Neuronal stem cell (in vitro differentiated cells): ENCODE measurements at regions not wholly inside any gene's neighbourhood (a gene's known extent, or its start where the extent isn't known, plus 50 kb on each side); places are given as distances from the start of the nearest gene placed in this dataset.
A peak's percentile ranks its signal among the peaks of the same experiment; 100 is the strongest.
"Not testable (repeated sequence)": the region's sequence is repeated elsewhere in the genome, so short reads cannot be mapped to it uniquely, and the experiment has no call there.

Source experiments
- DNase-seq: peaks from one replicate; pipeline ENCODE4 v3.0.0-alpha.2; 2013; ENCODE audit warnings: low spot score
- H2AFZ ChIP-seq: one replicate; pipeline ENCODE4 v1.6.1; 2013; ENCODE audit warnings: mild to moderate bottlenecking, low read length, inconsistent platforms
- H2AK5ac ChIP-seq: 2 replicates; pipeline ENCODE4 v1.6.1; 2013; ENCODE audit warnings: low read depth, mild to moderate bottlenecking, inconsistent platforms, low read length, moderate library complexity, mixed read lengths
- H2BK120ac ChIP-seq: 2 replicates; pipeline ENCODE4 v1.6.1; 2013; ENCODE audit warnings: low read depth, mild to moderate bottlenecking, inconsistent platforms, low read length, moderate library complexity, mixed read lengths
- H2BK12ac ChIP-seq: one replicate; pipeline ENCODE4 v1.6.1; 2013; ENCODE audit warnings: low read length, inconsistent platforms
- H2BK15ac ChIP-seq: 2 replicates; pipeline ENCODE4 v1.6.1; 2013; ENCODE audit warnings: mild to moderate bottlenecking, low read length, inconsistent platforms, mixed read lengths
- H2BK5ac ChIP-seq: one replicate; pipeline ENCODE4 v1.6.1; 2013; ENCODE audit warnings: inconsistent platforms, mild to moderate bottlenecking, low read length, moderate library complexity
- H3K14ac ChIP-seq: one replicate; pipeline ENCODE4 v1.6.1; 2013; ENCODE audit warnings: low read length, inconsistent platforms
- H3K18ac ChIP-seq: 2 replicates; pipeline ENCODE4 v1.6.1; 2013; ENCODE audit warnings: low read length, inconsistent platforms
- H3K23ac ChIP-seq: 2 replicates; pipeline ENCODE4 v1.6.1; 2013; ENCODE audit warnings: low read depth, mild to moderate bottlenecking, mixed read lengths, low read length, inconsistent platforms; ENCODE audit not compliant: poor library complexity
- H3K27ac ChIP-seq: replicated peaks from 3 replicates; pipeline ENCODE4 v1.5.1; 2013; ENCODE audit warnings: low read length, inconsistent platforms
- H3K27me3 ChIP-seq, 3 experiments: 2 replicates each; pipeline ENCODE4 v1.6.1; 2013; ENCODE audit warnings: low read length in 3 of 3, mild to moderate bottlenecking in 2 of 3, inconsistent platforms in 1 of 3, low read depth in 1 of 3, mixed read lengths in 1 of 3, moderate library complexity in 1 of 3; ENCODE audit not compliant: control insufficient read depth in 3 of 3, insufficient read depth in 3 of 3
- H3K36me3 ChIP-seq, 2 donors: replicated peaks in 1 of 2; 2 replicates each; pipeline ENCODE4 v1.6.1; 2013; ENCODE audit warnings: low read length in 2 of 2; ENCODE audit not compliant: control insufficient read depth in 2 of 2, insufficient read depth in 2 of 2
- H3K4ac ChIP-seq: 2 replicates; pipeline ENCODE4 v1.6.1; 2013; ENCODE audit warnings: inconsistent platforms, mild to moderate bottlenecking, low read length, moderate library complexity
- H3K4me1 ChIP-seq, 2 donors: 1 replicate in 1 of 2; 2 replicates in 1 of 2; pipeline ENCODE4 v1.6.1; 2013; ENCODE audit warnings: low read length in 2 of 2, low read depth in 1 of 2; ENCODE audit not compliant: control insufficient read depth in 2 of 2, insufficient read depth in 1 of 2
- H3K4me2 ChIP-seq: one replicate; pipeline ENCODE4 v1.6.1; 2013; ENCODE audit warnings: mild to moderate bottlenecking, low read length, inconsistent platforms; ENCODE audit not compliant: insufficient read depth, poor library complexity, severe bottlenecking
- H3K4me3 ChIP-seq, 2 donors: 2 replicates each; pipeline ENCODE4 v1.5.1; 2013; ENCODE audit warnings: low read length in 2 of 2, mild to moderate bottlenecking in 2 of 2, inconsistent platforms in 1 of 2, moderate library complexity in 1 of 2
- H3K79me1 ChIP-seq: one replicate; pipeline ENCODE4 v1.6.1; 2013; ENCODE audit warnings: low read depth, mild to moderate bottlenecking, inconsistent platforms, low read length, moderate library complexity
- H3K9ac ChIP-seq: one replicate; pipeline ENCODE4 v1.6.1; 2013; ENCODE audit warnings: mild to moderate bottlenecking, low read depth, low read length, inconsistent platforms; ENCODE audit not compliant: poor library complexity
- H3K9me3 ChIP-seq, 2 donors: replicated peaks in 1 of 2; 2 replicates each; pipeline versions ENCODE3 to v1.6.1; 2013; ENCODE audit warnings: low read length in 2 of 2, mild to moderate bottlenecking in 2 of 2, inconsistent platforms in 1 of 2, low read depth in 1 of 2, mixed read lengths in 1 of 2, moderate library complexity in 1 of 2; ENCODE audit not compliant: control insufficient read depth in 2 of 2, insufficient read depth in 1 of 2
- H4K8ac ChIP-seq: one replicate; pipeline ENCODE4 v1.6.1; 2013; ENCODE audit warnings: low read depth, mild to moderate bottlenecking, inconsistent platforms, low read length, moderate library complexity
- H4K91ac ChIP-seq: one replicate; pipeline ENCODE4 v1.6.1; 2013; ENCODE audit warnings: low read length, low read depth, mild to moderate bottlenecking, inconsistent platforms; ENCODE audit not compliant: poor library complexity
- WGBS, 2 donors: extraction: QIAGEN DNeasy Blood & Tissue Kit; methylation state at CpG; one replicate each; pipeline ENCODE4 v1.1.7; 2013; ENCODE audit warnings: missing lambda C conversion rate in 2 of 2, mixed read lengths in 1 of 2; ENCODE audit not compliant: insufficient read length in 2 of 2, insufficient replicate concordance in 1 of 2; ENCODE audit errors: extremely low coverage in 2 of 2; 5-methylcytosine and 5-hydroxymethylcytosine counted together

DNA sequence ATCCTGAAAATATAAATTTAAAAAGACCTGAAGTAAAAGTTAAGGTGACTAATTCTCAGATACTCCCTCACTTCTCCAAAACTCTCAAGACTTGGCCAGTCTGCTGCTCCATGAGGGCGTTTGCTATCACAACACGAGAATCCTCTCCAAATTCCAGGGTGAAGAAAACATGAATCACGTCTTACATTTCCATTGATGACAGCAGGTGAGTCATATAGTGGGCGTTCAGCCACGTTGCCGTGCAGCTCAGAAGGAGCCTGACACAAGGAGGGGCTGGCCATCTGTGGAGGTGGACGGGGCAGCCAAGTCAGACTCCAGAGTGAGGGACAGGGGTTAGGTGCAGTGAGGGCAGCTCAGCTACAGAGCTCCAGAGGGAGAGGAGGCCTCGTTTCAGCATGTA lies 555.1 kb upstream of the ADAMTS16 start:
- H3K4ac ChIP-seq: no peak overlapping the region
- DNase-seq: no peak
- H3K9ac ChIP-seq: no peak overlapping the region
- peak overlapping the region; percentile 53 for H3K18ac ChIP-seq
- H3K4me2 ChIP-seq: no peak overlapping the region
- H2BK15ac ChIP-seq: peak overlapping the region; percentile 24
- peak overlapping the region in 1 of 2 donors; percentile 26 for H3K4me3 ChIP-seq
- no peak overlapping the region for H2BK5ac ChIP-seq
- H3K36me3 ChIP-seq: no peaks in the 10 kb centered on the region
- H4K8ac ChIP-seq: no peak overlapping the region
- H2AK5ac ChIP-seq: no peak overlapping the region
- no peaks in the 10 kb centered on the region for H3K27me3 ChIP-seq
- H4K91ac ChIP-seq: no peak overlapping the region
- no peak overlapping the region for H3K27ac ChIP-seq
- H3K9me3 ChIP-seq: peaks cover 0 to 6% of the 10 kb centered on the region in 2 donors
- no peaks in the 10 kb centered on the region for H3K4me1 ChIP-seq
- peak overlapping the region; percentile 8 for H3K23ac ChIP-seq
- H2BK12ac ChIP-seq: no peak overlapping the region
- no CpG with 5 or more reads among the region's 8 CpGs for WGBS, 2 donors
- H2BK120ac ChIP-seq: no peak overlapping the region
- H2AFZ ChIP-seq: no peak overlapping the region
- H3K14ac ChIP-seq: no peak overlapping the region
- no peaks in the 10 kb centered on the region for H3K79me1 ChIP-seq

DNA sequence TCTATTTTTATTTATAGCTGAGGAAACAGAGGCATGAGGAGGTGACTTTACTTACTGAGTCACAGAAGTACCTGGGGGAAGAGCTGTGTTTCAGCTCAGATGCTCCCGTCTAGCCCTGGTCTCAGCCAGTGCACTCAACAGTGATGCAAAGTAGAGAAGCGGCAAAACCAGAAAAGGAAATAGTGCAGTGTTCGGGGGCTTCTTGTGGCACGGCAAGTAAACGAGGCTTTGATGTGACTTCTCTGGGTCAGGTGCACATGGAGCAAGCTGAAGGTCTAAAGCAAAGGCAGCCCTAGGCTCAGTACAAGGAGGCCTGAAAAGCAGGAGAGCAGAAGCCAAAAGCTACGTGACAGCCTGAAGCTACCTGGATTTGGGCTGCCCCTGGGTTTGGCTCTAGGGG lies 526.7 kb upstream of the ADAMTS16 start:
- Histone ChIP-seq H3K36me3 (no peaks in the 10 kb centered on the region), H2BK5ac (no peak overlapping the region), H3K4me2 (no peak overlapping the region), H3K4ac (no peak overlapping the region), H3K79me1 (no peaks in the 10 kb centered on the region), H3K23ac (no peak overlapping the region), H3K9ac (no peak overlapping the region), H4K91ac (no peak overlapping the region), H2AFZ (peak overlapping the region; percentile 9), H2BK12ac (no peak overlapping the region), H4K8ac (no peak overlapping the region), H3K4me1 (no peaks in the 10 kb centered on the region), H3K18ac (no peak overlapping the region), H3K4me3 (no peak overlapping the region), H3K9me3 (peaks cover 2 to 7% of the 10 kb centered on the region in 2 donors), H2BK15ac (no peak overlapping the region), H2AK5ac (no peak overlapping the region), H2BK120ac (no peak overlapping the region), H3K27me3 (no peaks in the 10 kb centered on the region), H3K14ac (no peak overlapping the region), H3K27ac (no peak overlapping the region)
- DNase-seq: no peak
- no CpG with 5 or more reads among the region's 6 CpGs for WGBS, 2 donors

DNA sequence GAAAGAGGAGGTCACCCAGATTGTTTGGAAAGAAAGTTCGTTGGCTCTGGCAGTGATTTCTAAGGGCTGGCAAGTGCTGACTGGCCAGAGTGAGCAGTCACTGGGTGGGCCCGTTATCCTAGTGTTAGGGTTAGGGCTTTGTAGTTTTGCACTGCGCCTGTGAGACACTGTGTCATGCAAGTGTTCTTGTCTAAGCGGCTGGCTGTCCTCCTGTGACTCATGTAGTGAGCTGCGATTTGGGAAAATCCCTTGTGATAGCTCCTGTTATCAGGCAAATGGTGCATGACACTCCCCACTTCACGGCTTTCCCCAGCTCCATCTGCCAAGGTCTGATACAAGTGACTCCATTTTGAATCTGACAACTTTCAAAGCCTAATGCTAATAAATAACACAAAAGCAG lies 526.0 kb upstream of the ADAMTS16 start:
- Histone ChIP-seq H2BK15ac (no peak overlapping the region), H3K36me3 (no peaks in the 10 kb centered on the region), H3K23ac (no peak overlapping the region), H3K4me2 (no peak overlapping the region), H2AFZ (peak overlapping the region; percentile 9), H3K14ac (no peak overlapping the region), H3K27me3 (no peaks in the 10 kb centered on the region), H4K8ac (no peak overlapping the region), H2AK5ac (no peak overlapping the region), H4K91ac (no peak overlapping the region), H3K79me1 (no peaks in the 10 kb centered on the region), H3K18ac (no peak overlapping the region), H3K9me3 (peaks cover 2 to 3% of the 10 kb centered on the region in 2 donors), H2BK5ac (no peak overlapping the region), H3K4me3 (peak overlapping the region in 1 of 2 donors; percentile 4), H3K27ac (no peak overlapping the region), H3K4ac (no peak overlapping the region), H3K4me1 (no peaks in the 10 kb centered on the region), H2BK120ac (no peak overlapping the region), H3K9ac (no peak overlapping the region), H2BK12ac (no peak overlapping the region)
- DNase-seq: no peak
- WGBS, 2 donors: no CpG with 5 or more reads among the region's 6 CpGs

DNA sequence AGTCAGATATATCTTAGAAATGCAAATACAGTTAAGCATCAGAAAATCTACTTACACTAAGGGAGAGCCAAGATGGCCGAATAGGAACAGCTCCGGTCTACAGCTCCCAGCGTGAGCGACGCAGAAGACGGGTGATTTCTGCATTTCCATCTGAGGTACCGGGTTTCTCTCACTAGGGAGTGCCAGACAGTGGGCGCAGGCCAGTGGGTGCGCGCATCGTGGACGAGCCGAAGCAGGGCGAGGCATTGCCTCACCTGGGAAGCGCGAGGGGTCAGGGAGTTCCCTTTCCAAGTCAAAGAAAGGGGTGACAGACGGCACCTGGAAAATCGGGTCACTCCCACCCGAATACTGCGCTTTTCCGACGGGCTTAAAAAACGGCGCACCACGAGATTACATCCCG lies 524.8 kb upstream of the ADAMTS16 start:
- not testable (repeated sequence) for H3K4me2 ChIP-seq, H3K36me3 ChIP-seq, H3K27me3 ChIP-seq, H3K4me1 ChIP-seq, H3K79me1 ChIP-seq, H2BK15ac ChIP-seq, H3K4ac ChIP-seq, H3K18ac ChIP-seq, H3K14ac ChIP-seq, H3K27ac ChIP-seq, H3K4me3 ChIP-seq, H2BK5ac ChIP-seq, H2AK5ac ChIP-seq, H4K8ac ChIP-seq, H2BK120ac ChIP-seq, DNase-seq, H2AFZ ChIP-seq, H3K9me3 ChIP-seq, H4K91ac ChIP-seq, H3K9ac ChIP-seq, H2BK12ac ChIP-seq, H3K23ac ChIP-seq
- no CpG with 5 or more reads among the region's 26 CpGs for WGBS, 2 donors
